NOMO-1 treated with DMSO at 0.1 percent for 48 hours (cell line): ENCODE measurements at regions not wholly inside any gene's neighbourhood (a gene's known extent, or its start where the extent isn't known, plus 50 kb on each side); places are given as distances from the start of the nearest gene placed in this dataset.
"Not testable (repeated sequence)": the region's sequence is repeated elsewhere in the genome, so short reads cannot be mapped to it uniquely, and the experiment has no call there.

ENCODE experiments used
- DNase-seq: peaks from one replicate; lab custom pipeline; 2025; ENCODE audit not compliant: unreplicated experiment; lab: John Stamatoyannopoulos, UW

DNA sequence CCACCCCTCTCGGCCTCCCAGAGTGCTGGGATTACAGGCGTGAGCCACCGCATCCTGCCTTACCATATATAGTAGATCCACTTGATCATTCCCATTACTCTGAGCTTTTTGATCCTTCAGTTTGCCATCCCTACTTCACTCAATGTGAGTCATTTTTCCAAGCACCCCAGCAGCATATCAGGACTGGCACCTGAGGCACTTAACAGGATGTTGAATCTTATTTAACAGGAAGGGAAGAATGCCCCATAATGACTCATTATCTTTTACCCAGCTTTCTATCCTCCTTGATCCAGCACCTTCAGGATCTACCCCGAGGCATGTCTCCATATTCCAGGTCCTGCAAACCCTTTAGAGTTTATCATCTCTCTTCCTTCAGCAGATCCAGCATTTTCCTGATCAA, 84.9 kb upstream of the CMKLR1 start:
- DNase-seq = no peak

DNA sequence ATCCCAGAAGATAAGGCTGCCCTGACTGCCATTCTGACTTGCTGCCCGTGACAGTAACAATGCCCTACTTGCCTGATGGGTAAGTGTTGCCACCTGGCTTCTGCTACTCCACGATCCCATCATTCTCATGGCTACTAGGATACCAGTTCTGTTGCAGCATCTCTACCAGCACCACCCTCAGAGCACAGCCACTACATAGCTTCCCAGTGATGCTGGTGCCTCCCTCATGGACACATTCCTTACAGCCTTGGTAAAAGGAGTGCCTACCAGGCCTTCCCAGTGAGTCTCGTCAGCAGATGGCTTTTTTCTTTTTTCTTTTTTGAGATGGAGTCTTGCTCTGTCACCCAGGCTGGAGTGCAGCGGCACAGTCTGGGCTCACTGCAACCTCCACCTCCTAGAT, 84.4 kb upstream of the CMKLR1 start:
- no peak for DNase-seq

DNA sequence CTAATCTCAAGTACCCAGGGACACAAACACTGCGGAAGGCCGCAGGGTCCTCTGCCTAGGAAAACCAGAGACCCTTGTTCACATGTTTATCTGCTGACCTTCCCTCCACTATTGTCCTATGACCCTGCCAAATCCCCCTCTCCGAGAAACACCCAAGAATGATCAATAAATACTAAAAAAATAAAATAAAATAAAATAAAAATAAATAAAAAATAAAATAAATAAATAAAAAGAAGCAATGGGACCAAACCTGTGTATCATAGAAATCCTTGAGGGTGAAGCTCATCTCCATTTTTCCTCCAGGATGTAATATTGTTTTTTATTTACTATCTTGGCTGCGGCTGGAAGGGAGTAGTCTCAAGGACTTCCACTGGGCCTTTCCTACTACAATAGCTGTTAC, 82.0 kb upstream of the CMKLR1 start:
- DNase-seq = not testable (repeated sequence)

DNA sequence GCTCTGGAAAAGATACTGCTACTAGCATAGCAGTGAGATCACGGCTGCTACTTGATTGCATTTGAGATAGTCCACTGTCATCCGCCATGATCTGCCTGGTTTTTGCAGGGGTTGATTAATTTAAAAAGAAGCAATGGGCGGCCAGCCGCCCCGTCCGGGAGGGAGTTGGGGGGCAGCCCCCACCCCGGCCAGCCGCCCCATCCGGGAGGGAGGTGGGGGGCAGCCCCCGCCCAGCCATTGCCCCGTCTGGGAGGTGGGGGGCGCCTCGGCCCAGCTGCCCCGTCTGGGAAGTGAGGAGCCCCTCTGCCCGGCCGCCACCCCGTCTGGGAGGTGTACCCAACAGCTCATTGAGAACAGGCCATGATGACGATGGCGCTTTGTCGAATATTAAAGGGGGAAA, 81.3 kb upstream of the CMKLR1 start:
- not testable (repeated sequence) for DNase-seq

DNA sequence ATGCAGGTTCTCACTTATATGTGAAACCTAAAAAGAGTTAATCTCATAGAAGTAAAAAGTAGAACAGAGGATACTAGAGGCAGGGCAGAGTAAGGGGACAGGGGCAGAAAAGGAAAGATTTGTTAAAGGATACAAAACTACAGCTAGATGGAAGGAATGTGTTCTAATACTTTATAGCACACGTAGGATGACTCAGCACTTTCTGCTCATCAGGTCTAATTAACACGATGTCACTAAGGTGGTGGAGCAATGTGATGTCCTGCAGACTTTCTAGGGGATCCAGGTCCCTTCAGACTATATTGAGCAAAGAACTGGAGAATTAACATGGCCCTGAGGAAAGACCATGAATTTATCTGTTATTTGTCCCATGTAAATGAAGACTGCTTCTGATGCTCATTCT, 80.8 kb upstream of the CMKLR1 start:
- no peak for DNase-seq

DNA sequence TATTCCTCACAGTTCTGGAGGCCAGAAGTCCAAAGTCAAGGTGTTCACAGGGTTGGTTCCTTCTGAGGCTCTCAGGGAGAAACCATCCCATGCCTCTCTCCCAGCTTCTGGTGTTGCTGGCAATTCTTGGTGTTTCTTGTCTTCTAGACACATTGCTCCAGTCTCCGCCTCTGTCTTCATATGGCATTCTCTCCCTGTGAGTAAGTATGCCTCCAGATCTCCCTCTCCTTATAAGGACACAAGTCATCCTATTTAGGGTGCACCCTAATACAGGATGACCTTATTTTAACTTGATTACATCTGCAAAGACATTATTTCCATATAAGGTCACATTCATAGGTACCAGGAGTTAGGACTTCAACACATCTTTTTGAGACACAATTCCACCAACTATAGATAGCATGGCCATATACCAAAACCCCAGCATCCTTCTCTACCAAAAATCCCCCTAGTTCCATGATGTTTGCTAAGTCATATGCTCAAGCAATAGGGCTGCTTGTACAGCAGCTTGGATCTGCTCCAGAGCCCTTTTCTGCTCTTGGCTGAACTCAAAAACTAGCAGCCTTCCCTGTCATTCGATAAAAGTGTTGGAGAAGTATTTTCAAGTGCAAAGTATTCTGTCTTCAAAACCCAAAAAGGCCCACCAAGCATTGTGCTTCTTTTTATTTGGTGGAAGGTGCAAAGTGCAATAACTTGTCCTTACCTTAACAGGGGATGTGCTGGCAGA, 79.2 kb upstream of the CMKLR1 start:
- DNase-seq = no peak

DNA sequence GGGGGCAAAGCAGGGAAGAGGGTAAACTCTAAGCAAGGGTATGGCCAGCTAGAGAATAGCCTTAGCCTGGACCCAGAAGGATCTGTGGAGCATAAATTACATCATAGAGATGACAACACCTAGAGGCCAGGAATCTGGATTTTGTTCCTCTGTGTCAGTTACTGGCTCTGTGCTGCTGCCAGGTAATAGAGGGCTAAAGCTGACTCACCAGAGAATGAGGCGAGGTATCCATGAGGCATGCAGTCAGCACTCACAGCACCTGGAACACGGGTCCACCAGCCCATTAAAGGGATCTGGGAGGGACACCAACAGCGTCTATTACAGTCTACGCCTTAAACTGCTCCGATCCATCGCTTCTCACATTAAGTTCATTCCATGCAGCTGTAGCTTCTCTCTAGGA, 74.9 kb upstream of the CMKLR1 start:
- DNase-seq = no peak

DNA sequence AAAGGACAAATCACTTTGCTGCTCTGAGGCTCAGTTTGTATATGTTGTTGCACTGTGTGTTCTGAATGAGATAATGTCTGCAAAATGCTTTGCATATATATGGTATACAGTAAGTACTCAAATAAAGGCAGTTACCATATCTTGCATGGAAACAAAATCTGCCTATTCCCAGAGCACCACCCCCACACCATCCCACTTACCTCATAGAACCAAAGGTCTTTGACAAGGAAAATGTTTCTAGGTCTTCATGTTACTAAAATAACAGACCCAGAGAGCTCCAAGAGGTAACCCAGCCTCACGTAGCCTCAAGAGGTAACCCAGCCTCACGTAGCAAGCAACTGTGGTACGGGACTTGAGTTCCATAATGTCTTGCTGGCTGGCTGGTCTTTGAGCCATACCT, 71.6 kb upstream of the CMKLR1 start:
- no peak for DNase-seq

DNA sequence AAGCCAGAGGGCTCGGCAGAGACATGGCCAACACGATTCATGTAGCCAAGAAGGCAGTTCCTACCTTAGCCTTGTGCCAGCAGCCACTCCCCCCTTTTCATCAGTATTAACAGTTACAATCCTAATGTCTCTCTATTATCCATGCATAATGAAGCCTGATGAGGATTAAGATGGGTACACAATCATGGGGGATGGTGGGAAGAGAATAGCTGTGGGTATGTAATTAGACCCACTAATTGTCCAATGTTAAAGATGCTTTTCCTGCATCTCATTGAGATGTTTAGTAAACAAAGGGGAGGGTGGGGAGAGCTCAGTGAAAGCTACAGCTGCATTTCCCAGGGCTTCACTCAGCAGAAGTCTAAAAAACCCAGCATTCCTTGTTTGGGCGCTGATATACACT, 70.4 kb upstream of the CMKLR1 start:
- DNase-seq = no peak

DNA sequence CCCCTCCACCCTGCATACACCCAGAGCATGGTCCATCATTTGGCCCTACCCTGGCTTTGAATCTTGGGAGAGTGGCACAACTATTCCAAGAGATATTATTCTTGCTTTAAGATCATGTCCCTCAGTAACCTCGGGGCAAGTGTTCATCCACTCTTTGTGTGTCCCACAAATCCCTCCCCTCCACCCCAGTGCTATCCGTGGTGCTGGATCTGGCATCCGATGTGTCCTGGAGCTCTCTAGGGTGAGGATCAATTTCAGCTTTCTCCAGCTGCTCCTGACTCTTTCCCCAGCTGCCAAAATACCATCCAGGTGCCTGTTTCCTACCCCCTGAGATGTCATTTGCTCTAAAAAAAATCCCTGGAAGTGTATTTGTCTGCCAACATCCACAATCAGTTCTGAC, 64.8 kb upstream of the CMKLR1 start:
- DNase-seq = no peak

DNA sequence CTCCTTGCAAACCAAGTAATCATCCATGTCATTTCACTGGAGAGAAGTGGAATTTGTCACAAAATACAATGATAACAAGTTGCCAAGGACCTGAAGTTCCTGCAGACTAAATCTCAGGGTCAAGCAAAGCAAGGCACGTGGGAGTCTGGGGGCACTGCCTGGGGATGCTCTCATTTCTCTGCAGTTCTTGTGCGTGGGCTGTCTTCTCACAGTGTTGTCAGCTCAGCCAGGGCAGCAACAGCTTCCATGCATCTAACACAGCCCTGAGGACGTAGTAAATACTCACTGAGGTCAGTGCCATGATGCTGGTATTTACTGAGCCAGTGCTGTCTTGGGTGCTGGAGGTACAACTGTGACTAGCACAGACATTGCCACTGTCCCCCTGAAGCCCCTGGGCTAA, 62.9 kb upstream of the CMKLR1 start:
- DNase-seq = no peak

DNA sequence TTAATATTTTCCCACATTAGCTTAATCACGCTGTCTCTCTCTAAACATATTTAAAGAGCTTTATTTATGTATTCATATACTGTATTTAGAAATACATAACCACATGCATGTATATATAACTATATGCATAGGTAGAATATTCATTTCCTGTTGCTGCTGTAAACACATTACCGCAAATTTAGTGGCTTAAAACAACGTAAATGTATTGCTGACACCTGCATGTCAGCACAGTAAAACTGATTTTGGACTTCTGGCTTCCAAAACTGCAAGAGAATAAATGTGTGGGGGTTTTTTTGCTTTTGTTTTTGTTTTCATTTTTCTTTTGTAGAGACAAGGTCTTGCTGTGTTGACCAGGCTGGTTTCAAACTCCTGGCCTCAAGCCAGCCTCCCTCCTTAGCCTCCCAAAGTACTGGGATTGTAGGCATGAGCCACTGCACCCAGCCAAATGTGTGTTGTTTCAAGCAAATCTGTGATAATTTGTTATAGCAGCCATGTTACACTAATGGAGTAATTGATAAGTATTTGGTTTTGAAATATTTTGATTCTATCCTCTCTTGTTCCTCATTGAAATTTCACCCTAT, 61.9 kb upstream of the CMKLR1 start:
- DNase-seq = no peak

DNA sequence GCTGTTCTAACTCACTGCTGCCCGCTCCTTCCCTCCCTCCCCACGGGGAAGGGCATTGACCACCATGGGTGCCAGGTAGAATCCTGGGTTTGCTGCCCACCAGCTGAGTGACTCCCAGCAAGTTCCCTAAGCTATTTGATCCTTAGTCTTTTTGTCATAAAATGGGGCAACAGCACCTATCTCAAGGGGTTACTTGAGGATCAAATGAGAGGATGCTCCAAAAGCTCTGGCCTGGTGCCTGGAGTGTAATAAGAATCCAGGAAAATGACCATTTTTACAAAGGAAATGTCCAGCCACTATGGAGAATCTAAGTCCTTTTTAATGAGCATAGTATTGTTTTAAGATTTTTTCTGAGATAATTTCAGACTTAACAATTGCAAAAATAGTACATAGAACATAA, 61.4 kb upstream of the CMKLR1 start:
- no peak for DNase-seq

DNA sequence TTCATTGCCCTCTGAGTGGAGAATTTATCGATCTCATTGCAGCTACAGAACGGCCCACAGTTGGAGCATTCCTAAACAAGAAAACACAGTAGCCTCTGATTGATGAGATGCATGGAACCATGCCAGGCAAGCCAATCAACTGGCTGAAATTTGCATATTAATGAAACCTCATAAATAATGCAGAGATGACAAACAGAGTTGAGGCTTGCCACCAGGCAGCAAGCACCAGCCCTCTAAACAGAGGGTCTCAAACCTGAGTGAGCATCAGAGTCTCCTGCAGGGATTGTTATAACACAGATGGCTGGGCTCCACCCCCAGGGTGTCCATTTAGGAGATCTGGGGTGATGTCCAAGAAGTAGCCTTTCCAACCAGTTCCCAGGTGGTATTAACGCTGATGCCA, 60.9 kb upstream of the CMKLR1 start:
- no peak for DNase-seq

DNA sequence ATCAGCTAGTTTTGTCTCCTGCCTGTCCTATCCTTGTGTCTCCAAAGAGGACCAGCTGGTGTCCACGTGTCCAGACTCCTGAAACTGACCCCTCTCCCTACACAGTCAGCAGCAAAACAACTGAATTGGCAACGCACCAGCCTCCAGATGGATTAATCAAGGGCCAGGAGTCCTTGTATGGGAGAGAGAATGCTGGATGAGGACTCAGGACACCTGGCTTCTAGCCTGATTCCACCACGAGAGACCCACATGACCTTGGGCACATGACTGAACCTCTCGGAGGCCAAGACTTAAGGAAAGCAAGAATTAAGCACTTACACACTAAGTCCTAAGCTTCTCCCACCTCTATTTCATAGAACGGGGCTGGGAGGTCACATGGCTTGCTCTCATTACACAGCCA, 60.4 kb upstream of the CMKLR1 start:
- no peak for DNase-seq

DNA sequence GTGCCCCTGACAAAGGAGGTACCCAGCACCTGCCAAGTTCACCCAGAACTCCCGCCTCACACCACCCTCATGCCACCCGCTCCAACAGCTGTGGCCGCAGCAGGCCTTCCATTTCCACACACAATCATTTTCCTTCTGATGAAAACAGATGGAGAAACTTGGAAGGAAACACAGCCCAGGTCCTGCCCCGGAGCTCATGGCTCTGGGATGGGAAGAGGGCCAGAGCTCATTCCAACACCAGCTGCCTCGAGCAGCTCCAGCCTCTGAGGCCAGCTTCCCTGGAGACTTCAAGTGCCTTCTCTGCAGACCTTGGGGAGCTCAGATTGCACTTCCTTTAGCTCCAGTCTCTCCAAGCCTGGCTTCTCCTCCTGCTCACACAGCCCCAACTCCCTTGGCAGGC, 55.1 kb upstream of the CMKLR1 start:
- DNase-seq = no peak

DNA sequence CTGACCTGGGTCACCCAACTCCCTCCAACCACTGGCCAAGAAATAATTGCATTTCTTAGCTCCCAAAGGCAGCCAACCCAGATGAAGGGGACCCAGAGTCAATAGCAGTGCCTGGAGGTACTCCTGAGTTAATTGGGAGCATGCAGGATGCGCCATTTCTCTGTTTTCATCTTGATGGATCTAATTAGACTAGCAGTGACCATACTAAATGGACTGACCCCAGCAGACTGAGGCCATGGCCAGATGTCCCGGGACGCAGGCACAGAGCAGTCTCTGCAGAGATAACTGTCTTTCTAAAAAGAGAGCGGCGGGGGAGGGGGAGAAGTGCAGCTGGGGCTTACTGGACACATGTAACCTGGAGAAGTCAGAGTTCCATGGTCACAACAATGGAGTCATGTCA, 53.2 kb upstream of the CMKLR1 start:
- DNase-seq = no peak

DNA sequence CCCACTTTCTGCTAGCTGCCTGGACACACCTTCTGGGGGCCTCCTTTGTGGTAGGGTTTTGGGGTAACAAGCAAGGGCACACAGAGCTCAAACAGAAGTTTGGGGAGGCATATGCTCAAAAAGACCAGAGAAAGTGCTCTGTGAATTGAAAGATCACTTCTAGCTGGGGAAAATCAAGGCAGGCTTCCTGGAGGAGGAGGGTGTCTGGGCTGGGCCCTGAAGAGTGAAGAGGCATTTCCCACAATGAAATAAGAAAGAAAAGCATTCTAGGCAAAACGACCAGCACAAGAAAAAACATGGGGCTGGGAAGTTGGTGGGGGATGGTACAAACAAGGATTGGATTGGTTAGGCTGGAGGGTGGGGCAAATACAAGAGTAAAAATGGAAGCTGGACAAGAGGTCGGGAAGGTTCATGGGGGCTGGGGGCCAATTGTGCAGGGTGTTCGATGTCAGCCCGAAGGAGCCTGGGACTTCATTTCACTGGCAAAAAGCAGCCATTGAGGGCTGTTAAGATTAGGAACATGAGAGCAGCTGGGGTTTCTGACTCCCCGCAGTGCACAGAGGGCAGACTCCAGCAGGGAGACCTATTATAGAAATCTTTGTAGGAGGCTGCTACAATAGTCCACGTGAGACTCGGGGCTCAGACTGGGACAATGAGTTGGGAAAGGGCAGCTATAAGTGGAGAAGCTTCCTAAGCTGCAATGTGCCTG, 51.5 kb upstream of the CMKLR1 start:
- DNase-seq = no peak

DNA sequence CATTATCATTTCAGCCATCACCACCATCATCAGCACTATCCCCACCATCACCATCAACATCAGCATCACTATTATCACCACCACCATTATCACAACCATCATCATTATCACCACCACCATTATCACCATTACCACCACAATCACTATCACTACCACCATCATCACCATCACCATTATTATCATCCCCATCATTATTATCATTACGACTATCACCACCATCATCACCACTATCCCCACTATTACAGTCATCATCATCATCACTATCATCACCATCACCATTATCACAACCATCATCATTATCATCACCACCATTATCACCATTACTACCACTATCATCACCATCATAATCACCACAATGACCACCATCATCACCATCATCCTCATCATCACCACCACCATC, 50.4 kb upstream of the CMKLR1 start:
- DNase-seq = no peak
